Naive B cell (primary cell): ENCODE measurements at regions not wholly inside any gene's neighbourhood (a gene's known extent, or its start where the extent isn't known, plus 50 kb on each side); places are given as distances from the start of the nearest gene placed in this dataset.

Experiments
- ATAC-seq, 2 donors: fragments of 150-1000 bp; cut with Tn5 transposase; 2 replicates each; pipeline ENCODE4 v1.10.0; 2021; ENCODE audit warnings: low read depth in 2 of 2, mild to moderate bottlenecking in 2 of 2, moderate library complexity in 2 of 2
- DNase-seq: peaks from one replicate; pipeline ENCODE4 v3.0.0; 2022
- H3K27ac Mint-ChIP-seq, 6 donors: one replicate each; pipeline ENCODE4 v1.8.0; 2020 to 2022; ENCODE audit warnings: mild to moderate bottlenecking in 6 of 6, mixed read lengths in 6 of 6, moderate library complexity in 5 of 6, inconsistent platforms in 2 of 6
- H3K27me3 Mint-ChIP-seq, 3 donors: one replicate each; pipeline ENCODE4 v1.8.0; 2021 to 2022; ENCODE audit warnings: mixed read lengths in 3 of 3, mild to moderate bottlenecking in 1 of 3
- H3K36me3 Mint-ChIP-seq, 2 donors: one replicate each; pipeline ENCODE4 v1.8.0; 2020 to 2022; ENCODE audit warnings: mixed read lengths in 2 of 2, inconsistent platforms in 1 of 2, mild to moderate bottlenecking in 1 of 2
- H3K4me1 Mint-ChIP-seq, 3 donors: one replicate each; pipeline ENCODE4 v1.8.0; 2020 to 2022; ENCODE audit warnings: mixed read lengths in 3 of 3, inconsistent platforms in 1 of 3, mild to moderate bottlenecking in 1 of 3, moderate library complexity in 1 of 3
- H3K4me3 Mint-ChIP-seq, 8 donors: one replicate each; pipeline ENCODE4 v1.8.0; 2020 to 2022; ENCODE audit warnings: mild to moderate bottlenecking in 8 of 8, mixed read lengths in 8 of 8, moderate library complexity in 8 of 8, inconsistent platforms in 2 of 8
- H3K9me3 Mint-ChIP-seq, 7 donors: one replicate each; pipeline ENCODE4 v1.8.0; 2020 to 2022; ENCODE audit warnings: mixed read lengths in 7 of 7, mild to moderate bottlenecking in 5 of 7, inconsistent platforms in 2 of 7, moderate library complexity in 1 of 7

- ATAC-seq (no peak), DNase-seq (no peak)
- Mint-ChIP-seq H3K4me3 (no peak overlapping the region), H3K27ac (no peak overlapping the region), H3K9me3 (peaks cover 0 to 12% (median 2%) of the 10 kb centered on the region in 7 donors), H3K27me3 (peaks cover 7 to 29% (median 17%) of the 10 kb centered on the region in 3 donors), H3K36me3 (peaks cover 0 to 3% of the 10 kb centered on the region in 2 donors), H3K4me1 (no peaks in the 10 kb centered on the region)
These were observed 413.6 kb downstream of the ENC1 start for GRCh38 chr5:74226716-74227485.

- peaks cover 7 to 22% (median 12%) of the 10 kb centered on the region in 3 donors for H3K27me3 Mint-ChIP-seq
- H3K27ac Mint-ChIP-seq: no peak overlapping the region
- H3K36me3 Mint-ChIP-seq: peaks cover 0 to 3% of the 10 kb centered on the region in 2 donors
- no peak overlapping the region for H3K4me3 Mint-ChIP-seq
- DNase-seq (no peak), ATAC-seq (no peak)
- H3K9me3 Mint-ChIP-seq: peaks cover 0 to 12% (median 2%) of the 10 kb centered on the region in 7 donors
- no peaks in the 10 kb centered on the region for H3K4me1 Mint-ChIP-seq
These were observed 414.9 kb downstream of the ENC1 start for GRCh38 chr5:74225587-74225986.

- no peak for ATAC-seq
- peaks cover 0 to 13% (median 5%) of the 10 kb centered on the region in 7 donors for H3K9me3 Mint-ChIP-seq
- DNase-seq: no peak
- H3K4me3 Mint-ChIP-seq: no peak overlapping the region
- H3K4me1 Mint-ChIP-seq: no peaks in the 10 kb centered on the region
- peaks cover 7 to 22% (median 12%) of the 10 kb centered on the region in 3 donors for H3K27me3 Mint-ChIP-seq
- H3K27ac Mint-ChIP-seq: no peak overlapping the region
- H3K36me3 Mint-ChIP-seq: peaks cover 0 to 3% of the 10 kb centered on the region in 2 donors
These were observed 416.2 kb downstream of the ENC1 start for GRCh38 chr5:74224331-74224730.

GRCh38 chr5:74222806-74223205 is 417.7 kb downstream of the ENC1 start:
- no peak for ATAC-seq
- no peaks in the 10 kb centered on the region for H3K4me1 Mint-ChIP-seq
- H3K9me3 Mint-ChIP-seq: peaks cover 0 to 17% (median 11%) of the 10 kb centered on the region in 7 donors
- H3K27ac Mint-ChIP-seq: no peak overlapping the region
- no peaks in the 10 kb centered on the region for H3K36me3 Mint-ChIP-seq
- peaks cover 7 to 15% (median 11%) of the 10 kb centered on the region in 3 donors for H3K27me3 Mint-ChIP-seq
- H3K4me3 Mint-ChIP-seq: no peak overlapping the region
- no peak for DNase-seq

- DNase-seq: no peak
- no peaks in the 10 kb centered on the region for H3K4me1 Mint-ChIP-seq
- no peak overlapping the region for H3K4me3 Mint-ChIP-seq
- no peak overlapping the region for H3K27ac Mint-ChIP-seq
- peaks cover 3 to 18% (median 7%) of the 10 kb centered on the region in 3 donors for H3K27me3 Mint-ChIP-seq
- H3K36me3 Mint-ChIP-seq: no peaks in the 10 kb centered on the region
- H3K9me3 Mint-ChIP-seq: peaks cover 0 to 17% (median 11%) of the 10 kb centered on the region in 7 donors
- no peak for ATAC-seq
These were observed 419.1 kb downstream of the ENC1 start for GRCh38 chr5:74221413-74221812.

GRCh38 chr5:74216012-74216411 is 424.5 kb downstream of the ENC1 start:
- H3K4me1 Mint-ChIP-seq: no peaks in the 10 kb centered on the region
- peaks cover 0 to 11% (median 9%) of the 10 kb centered on the region in 7 donors for H3K9me3 Mint-ChIP-seq
- H3K27ac Mint-ChIP-seq: no peak overlapping the region
- no peak for ATAC-seq
- no peak overlapping the region for H3K4me3 Mint-ChIP-seq
- DNase-seq: no peak
- peaks cover 0 to 16% (median 9%) of the 10 kb centered on the region in 3 donors for H3K27me3 Mint-ChIP-seq
- no peaks in the 10 kb centered on the region for H3K36me3 Mint-ChIP-seq

DNA sequence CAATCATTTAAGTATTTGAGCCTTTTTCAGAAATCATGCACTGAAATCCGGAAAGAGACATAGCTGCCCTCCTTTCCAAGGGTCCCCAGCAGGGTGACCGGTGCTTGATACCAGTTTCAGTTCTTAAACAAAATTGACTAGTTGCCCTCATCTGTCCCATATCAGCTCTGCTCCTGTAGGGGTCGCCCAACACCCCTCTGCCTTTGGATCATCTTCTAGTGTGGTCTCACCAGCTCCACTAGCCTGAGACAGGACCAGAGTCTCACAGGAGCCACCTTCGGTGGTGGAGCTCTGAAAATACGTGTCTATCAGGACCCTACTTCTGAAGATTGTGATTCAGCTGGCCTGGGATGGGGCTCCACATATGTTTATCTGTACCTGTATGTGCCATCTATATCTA is 428.2 kb downstream of the ENC1 start:
- peaks cover 0 to 17% (median 16%) of the 10 kb centered on the region in 3 donors for H3K27me3 Mint-ChIP-seq
- no peaks in the 10 kb centered on the region for H3K9me3 Mint-ChIP-seq
- no peak for ATAC-seq
- no peaks in the 10 kb centered on the region for H3K36me3 Mint-ChIP-seq
- DNase-seq: no peak
- no peak overlapping the region for H3K4me3 Mint-ChIP-seq
- peak overlapping the region in 1 of 6 donors; percentile 42 for H3K27ac Mint-ChIP-seq
- no peaks in the 10 kb centered on the region for H3K4me1 Mint-ChIP-seq

DNA sequence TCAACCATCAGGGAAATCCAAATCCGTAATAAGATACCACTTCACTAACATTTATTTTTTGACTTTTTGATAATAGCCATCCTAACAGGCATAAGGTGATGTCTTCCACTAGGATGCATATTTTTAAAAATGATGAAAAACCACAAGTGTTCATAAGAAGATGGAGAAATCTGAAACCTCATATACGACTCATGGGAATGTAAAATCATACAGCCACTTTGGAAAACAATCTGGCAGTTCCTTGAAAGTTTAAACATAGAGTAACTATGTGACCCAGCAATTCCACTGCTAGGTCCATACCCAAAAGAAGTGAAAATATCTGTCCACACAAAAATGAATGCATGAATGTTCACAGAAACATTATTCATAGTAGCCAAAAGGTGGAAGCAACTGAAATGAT is 431.0 kb downstream of the ENC1 start:
- Mint-ChIP-seq H3K4me1 (no peaks in the 10 kb centered on the region), H3K9me3 (peaks cover 0 to 1% (median 0%) of the 10 kb centered on the region in 7 donors), H3K36me3 (no peaks in the 10 kb centered on the region), H3K27me3 (peaks cover 10 to 13% (median 11%) of the 10 kb centered on the region in 3 donors), H3K27ac (no peak overlapping the region), H3K4me3 (no peak overlapping the region)
- DNase-seq (no peak), ATAC-seq (no peak)

GRCh38 chr5:74206579-74207550 is 433.7 kb downstream of the ENC1 start:
- peak overlapping the region in 1 of 6 donors; percentile 9 for H3K27ac Mint-ChIP-seq
- DNase-seq: no peak

DNA sequence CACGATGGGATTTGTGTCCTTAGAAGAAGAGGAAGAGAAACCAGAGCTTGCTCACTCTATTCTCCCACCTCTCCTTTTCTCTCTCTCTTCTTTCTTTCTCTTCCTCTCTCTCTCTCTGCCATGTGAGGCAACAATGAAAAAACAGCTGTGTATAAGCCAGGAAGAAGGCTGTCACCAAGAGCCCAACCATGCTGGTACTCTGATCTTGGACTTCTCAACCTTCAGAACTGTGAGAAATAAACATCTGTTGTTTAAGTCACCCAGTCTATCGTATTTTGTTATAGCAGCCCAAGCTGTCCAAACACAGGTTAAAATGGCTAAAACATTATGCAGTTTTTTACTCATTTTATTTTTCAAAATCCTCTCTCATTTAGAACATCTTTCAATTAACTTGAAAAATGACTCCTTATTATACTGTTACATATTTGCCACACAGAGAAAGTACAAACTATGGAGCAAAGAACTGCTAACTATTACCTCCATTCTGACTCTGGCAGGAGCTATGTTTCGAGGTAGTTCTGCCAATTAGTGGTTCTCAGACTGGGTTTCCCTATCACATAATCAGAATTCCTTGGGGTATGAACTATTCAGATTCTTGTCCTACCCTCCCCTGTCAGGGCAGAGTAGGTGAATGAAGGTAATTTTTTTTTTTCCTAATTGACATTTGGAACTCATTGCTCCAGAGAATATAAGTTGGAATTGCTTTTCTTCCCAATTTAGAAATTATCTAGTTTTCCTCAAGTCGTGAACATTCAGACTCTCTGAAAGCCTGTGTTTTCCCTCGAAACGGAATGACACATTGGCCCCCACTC is 434.6 kb downstream of the ENC1 start:
- no peaks in the 10 kb centered on the region for H3K4me1 Mint-ChIP-seq
- H3K27ac Mint-ChIP-seq: peak overlapping the region in 1 of 6 donors; percentile 76
- H3K4me3 Mint-ChIP-seq: no peak overlapping the region
- DNase-seq (no peak), ATAC-seq (no peak)
- H3K36me3 Mint-ChIP-seq: no peaks in the 10 kb centered on the region
- peaks cover 0 to 1% (median 0%) of the 10 kb centered on the region in 7 donors for H3K9me3 Mint-ChIP-seq
- peaks cover 7 to 11% (median 8%) of the 10 kb centered on the region in 3 donors for H3K27me3 Mint-ChIP-seq

More at GRCh38 chr5:74206579-74207550, 433.7 kb downstream of the ENC1 start:
- ATAC-seq: no peak
- Mint-ChIP-seq H3K4me3 (no peak overlapping the region), H3K4me1 (no peaks in the 10 kb centered on the region), H3K36me3 (no peaks in the 10 kb centered on the region), H3K27me3 (peaks cover 10 to 13% (median 11%) of the 10 kb centered on the region in 3 donors), H3K9me3 (peaks cover 0 to 1% (median 0%) of the 10 kb centered on the region in 7 donors)

DNA sequence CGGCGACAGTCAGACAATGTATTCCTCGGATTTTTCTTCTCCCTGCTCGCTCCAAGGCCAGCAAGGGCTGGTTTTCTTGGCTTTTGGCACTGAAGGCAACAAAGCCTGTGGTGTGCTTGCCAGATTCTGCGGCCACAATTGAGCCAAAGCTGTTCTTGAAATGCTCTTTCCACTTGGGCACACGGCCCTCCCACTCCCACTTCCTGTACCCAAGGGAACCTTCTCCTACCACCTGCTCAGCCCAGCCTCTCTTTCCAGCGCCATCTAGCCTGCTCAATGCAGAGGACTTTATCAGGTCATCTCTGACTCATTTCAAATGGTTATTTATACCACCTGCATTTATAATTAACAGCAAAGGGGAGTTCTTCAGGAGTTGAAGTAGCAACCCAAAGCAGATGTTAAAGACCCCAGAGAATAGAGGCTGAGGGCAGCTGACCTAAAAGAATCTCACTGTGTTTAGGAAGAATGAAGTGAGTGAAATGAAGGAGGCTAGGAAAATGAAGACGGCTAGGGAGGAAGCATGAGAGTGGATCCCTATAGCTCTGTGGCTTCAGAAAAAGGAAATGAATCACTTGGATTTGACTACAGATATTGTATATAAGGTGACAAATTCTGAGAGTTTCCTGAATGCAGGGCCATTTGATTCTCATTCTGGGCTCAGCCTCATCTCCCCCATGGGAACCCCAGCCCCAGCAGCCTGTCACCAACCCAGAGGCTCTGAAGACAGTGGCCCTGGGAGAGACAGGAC is 439.0 kb downstream of the ENC1 start:
- Mint-ChIP-seq H3K36me3 (no peaks in the 10 kb centered on the region), H3K27ac (no peak overlapping the region), H3K9me3 (peaks cover 0 to 1% (median 0%) of the 10 kb centered on the region in 7 donors), H3K4me3 (no peak overlapping the region), H3K4me1 (no peaks in the 10 kb centered on the region), H3K27me3 (peaks cover 0 to 11% (median 7%) of the 10 kb centered on the region in 3 donors)
- DNase-seq (no peak), ATAC-seq (no peak)

GRCh38 chr5:74200560-74200959 is 440.0 kb downstream of the ENC1 start:
- DNase-seq: no peak
- H3K9me3 Mint-ChIP-seq: peaks cover 0 to 2% (median 0%) of the 10 kb centered on the region in 7 donors
- no peak overlapping the region for H3K4me3 Mint-ChIP-seq
- H3K4me1 Mint-ChIP-seq: no peaks in the 10 kb centered on the region
- no peaks in the 10 kb centered on the region for H3K36me3 Mint-ChIP-seq
- H3K27ac Mint-ChIP-seq: no peak overlapping the region
- peaks cover 0 to 6% (median 1%) of the 10 kb centered on the region in 3 donors for H3K27me3 Mint-ChIP-seq
- ATAC-seq: no peak
